ENCODE measurements at regions not wholly inside any gene's neighbourhood (a gene's known extent, or its start where the extent isn't known, plus 50 kb on each side); places are given as distances from the start of the nearest gene placed in this dataset.
A peak's percentile ranks its signal among the peaks of the same experiment; 100 is the strongest.

- TF ChIP-seq CTCF (IDR thresholded peaks at IDR 0.05; ENCODE audit: extremely low read depth, insufficient read depth, missing control alignments): peak; percentile 64
- DNase-seq (ENCODE audit: low spot score): peak; percentile 37
- in situ Hi-C loops (cut with MboI; ENCODE audit: low pct_unique_long_range_greater_than_20kb, low sequenced_read_pairs, unreplicated experiment): no loop called here
These were observed 90.7 kb upstream of the SMIM36 start for GRCh38 chr17:55601874-55602364.

GRCh38 chr17:55598495-55598894 is 87.2 kb upstream of the SMIM36 start:
- no peak for TF ChIP-seq CTCF (IDR thresholded peaks at IDR 0.05; ENCODE audit: extremely low read depth, insufficient read depth, missing control alignments)
- in situ Hi-C loops (cut with MboI; ENCODE audit: low pct_unique_long_range_greater_than_20kb, low sequenced_read_pairs, unreplicated experiment): no loop called here
- no peak for DNase-seq (ENCODE audit: low spot score)

DNA sequence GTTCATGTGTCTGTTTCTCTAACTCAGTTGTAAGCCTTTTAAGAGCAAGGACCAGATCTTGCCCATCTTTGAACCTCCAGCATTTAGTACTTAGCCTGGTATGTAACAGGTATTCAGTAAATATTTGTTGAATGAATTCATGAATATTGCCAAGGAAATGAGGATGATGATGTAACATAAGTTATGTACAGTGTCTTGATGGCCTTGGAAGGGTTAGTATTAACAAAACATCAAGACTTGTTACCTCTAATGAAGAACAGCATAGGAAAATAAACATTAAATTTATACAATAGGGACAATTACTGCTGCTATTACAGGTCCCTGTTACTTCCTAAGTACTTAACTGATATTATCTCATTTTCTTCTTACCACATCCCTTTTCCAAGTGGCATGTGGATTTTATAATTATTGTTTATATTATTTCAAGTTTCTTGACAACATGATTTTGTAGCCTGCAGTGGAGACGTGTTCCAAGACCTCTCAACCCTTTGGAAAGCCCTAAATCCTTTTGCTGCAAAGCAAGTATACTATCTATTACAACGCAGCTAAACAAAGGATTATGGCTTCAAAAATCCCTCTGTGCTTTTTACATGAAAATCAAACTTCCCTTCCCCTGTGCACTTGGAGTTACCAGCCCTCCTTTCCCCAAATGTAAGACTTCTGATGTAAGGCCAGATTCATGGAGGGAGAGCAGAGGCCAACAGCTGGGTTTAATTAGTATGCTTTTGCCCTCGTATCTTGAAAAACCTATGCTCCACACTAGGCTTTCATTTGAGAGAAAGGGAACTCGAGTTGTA is 77.4 kb upstream of the SMIM36 start:
- no peak for DNase-seq (ENCODE audit: low spot score)
- in situ Hi-C loops (cut with MboI; ENCODE audit: low pct_unique_long_range_greater_than_20kb, low sequenced_read_pairs, unreplicated experiment): no loop called here
- no peak for TF ChIP-seq CTCF (IDR thresholded peaks at IDR 0.05; ENCODE audit: extremely low read depth, insufficient read depth, missing control alignments)

DNA sequence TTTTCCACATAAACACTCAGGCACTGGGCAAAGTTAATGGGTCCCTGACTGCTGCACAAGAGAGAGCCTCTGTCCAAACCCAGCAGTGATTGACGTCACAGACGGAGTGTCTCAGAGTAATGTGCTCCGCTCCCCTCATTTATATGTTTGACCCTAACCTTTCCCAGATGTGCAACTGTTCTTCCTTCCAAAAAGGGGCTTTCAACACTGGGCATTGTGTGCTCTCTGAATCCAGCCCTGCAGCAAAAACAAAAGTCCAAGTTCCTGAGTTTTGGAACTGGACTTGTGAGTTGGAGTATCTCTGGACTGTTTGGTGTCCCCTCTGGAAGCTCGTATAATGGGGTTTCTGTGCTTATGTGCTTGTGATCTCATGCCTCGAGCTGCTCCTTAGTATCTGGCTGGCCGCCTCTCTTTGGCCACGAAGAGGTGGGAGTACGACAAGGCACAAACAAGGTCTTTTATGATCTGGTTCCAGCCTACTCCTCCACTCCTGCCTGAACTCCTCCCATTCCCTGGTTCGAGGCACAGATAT is 76.4 kb upstream of the SMIM36 start:
- in situ Hi-C loops (cut with MboI; ENCODE audit: low pct_unique_long_range_greater_than_20kb, low sequenced_read_pairs, unreplicated experiment): no loop called here
- no peak for DNase-seq (ENCODE audit: low spot score)
- TF ChIP-seq CTCF (IDR thresholded peaks at IDR 0.05; ENCODE audit: extremely low read depth, insufficient read depth, missing control alignments): no peak

- in situ Hi-C loops (cut with MboI; ENCODE audit: low pct_unique_long_range_greater_than_20kb, low sequenced_read_pairs, unreplicated experiment): no loop called here
- no peak for DNase-seq (ENCODE audit: low spot score)
- peak; percentile 22 for TF ChIP-seq CTCF (IDR thresholded peaks at IDR 0.05; ENCODE audit: extremely low read depth, insufficient read depth, missing control alignments)
These were observed 74.4 kb upstream of the SMIM36 start for GRCh38 chr17:55585629-55586028.

DNA sequence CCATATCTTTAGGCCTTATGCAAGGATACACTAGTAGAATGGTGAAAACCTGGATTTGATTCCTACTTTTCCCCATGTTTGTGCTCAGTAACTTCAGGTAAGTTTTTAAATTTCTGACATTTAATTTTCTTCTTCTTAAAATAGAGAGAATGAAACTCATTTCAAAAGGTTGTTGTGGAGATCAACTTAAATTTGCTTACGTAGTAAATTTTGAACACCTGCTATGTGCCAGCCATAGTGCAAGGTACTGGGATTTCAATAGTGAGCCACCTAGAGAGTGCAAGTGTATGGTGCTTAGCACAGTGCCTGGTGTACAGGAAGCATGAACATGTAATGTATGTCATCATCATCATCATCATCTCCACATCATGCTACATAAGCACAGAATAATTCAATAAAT is 73.6 kb upstream of the SMIM36 start:
- TF ChIP-seq CTCF (IDR thresholded peaks at IDR 0.05; ENCODE audit: extremely low read depth, insufficient read depth, missing control alignments): no peak
- in situ Hi-C loops (cut with MboI; ENCODE audit: low pct_unique_long_range_greater_than_20kb, low sequenced_read_pairs, unreplicated experiment): no loop called here
- DNase-seq (ENCODE audit: low spot score): no peak

Data from GM13977 (cell line).